SH-SY5Y (cell line): ENCODE measurements at regions not wholly inside any gene's neighbourhood (a gene's known extent, or its start where the extent isn't known, plus 50 kb on each side); places are given as distances from the start of the nearest gene placed in this dataset.

Experiments used
- GATA2 ChIP-seq: IDR thresholded peaks from 2 replicates; pipeline ENCODE4 v1.6.1; 2011; ENCODE audit warnings: mild to moderate bottlenecking, low read depth, low read length
- GATA3 ChIP-seq: IDR thresholded peaks from 2 replicates; pipeline ENCODE4 v1.6.1; 2011; ENCODE audit warnings: low read depth, mild to moderate bottlenecking, low read length, moderate library complexity

DNA sequence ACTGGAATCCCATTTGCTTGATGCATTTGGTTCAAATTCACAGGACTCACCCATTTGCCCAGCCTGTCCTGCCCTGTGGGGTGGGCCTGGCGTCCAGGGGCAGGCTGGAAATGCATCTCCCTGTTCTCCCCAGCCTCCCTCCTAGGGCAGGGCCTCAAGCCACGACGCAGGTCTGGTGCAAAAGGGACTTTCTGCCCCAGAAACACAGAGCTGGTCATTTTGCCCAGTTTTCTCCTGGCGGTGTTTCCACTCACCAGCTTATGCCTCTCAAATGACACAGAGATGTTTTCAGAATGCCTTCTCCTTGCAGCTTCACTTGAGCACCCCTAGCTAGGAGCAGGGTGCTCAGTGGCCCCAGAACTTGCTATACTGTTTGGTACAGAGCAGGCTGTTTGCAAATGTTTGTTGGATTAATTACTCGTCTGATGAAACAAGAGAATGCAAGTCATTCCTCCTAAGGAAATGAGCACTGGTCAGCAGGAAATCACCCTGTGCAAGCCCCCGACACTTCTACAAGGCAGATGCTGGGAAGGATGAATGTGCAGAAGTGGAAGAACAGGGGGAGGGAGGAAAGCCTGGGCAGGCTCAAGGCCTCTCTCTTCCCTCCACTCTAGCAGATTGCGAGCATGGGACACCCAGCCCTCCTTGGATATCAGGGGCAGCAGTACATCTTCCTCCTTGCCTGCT lies 164.3 kb upstream of the APCDD1 start:
- no peak for TF ChIP-seq GATA2
- no peak for TF ChIP-seq GATA3
